GM20000 (cell line): ENCODE measurements at regions not wholly inside any gene's neighbourhood (a gene's known extent, or its start where the extent isn't known, plus 50 kb on each side); places are given as distances from the start of the nearest gene placed in this dataset.
"Not testable (repeated sequence)": the region's sequence is repeated elsewhere in the genome, so short reads cannot be mapped to it uniquely, and the experiment has no call there.

Experiments used
- DNase-seq: peaks from one replicate; pipeline ENCODE4 v3.0.0; 2012; ENCODE audit warnings: low spot score
- TF ChIP-seq, protein P1 (sequence below): IDR thresholded peaks from 2 replicates; pipeline ENCODE4 v1.5.1; 2012; ENCODE audit warnings: mild to moderate bottlenecking, control low read depth; ENCODE audit errors: extremely low read depth, missing control alignments

DNA sequence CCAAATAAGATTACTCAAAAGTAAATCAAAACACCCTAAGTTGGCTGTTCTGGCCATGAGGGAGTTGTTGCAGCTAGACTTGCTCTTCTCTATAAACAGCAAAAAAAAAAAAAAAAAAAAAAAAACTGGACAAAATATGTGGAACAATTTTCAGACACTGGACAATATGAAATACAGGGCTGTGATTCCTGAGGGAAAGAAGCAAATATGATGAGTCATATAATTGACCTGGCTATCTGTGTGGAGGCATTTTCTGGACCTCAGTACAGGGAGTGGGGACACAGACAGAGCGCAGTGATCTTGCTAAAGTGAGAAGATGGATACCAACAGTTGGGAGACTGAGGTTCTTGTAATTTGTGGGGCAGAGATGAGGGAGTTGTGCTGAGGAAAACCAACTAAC is 192.0 kb upstream of the HAND2 start:
- no peak for DNase-seq
- TF ChIP-seq, protein P1, sequence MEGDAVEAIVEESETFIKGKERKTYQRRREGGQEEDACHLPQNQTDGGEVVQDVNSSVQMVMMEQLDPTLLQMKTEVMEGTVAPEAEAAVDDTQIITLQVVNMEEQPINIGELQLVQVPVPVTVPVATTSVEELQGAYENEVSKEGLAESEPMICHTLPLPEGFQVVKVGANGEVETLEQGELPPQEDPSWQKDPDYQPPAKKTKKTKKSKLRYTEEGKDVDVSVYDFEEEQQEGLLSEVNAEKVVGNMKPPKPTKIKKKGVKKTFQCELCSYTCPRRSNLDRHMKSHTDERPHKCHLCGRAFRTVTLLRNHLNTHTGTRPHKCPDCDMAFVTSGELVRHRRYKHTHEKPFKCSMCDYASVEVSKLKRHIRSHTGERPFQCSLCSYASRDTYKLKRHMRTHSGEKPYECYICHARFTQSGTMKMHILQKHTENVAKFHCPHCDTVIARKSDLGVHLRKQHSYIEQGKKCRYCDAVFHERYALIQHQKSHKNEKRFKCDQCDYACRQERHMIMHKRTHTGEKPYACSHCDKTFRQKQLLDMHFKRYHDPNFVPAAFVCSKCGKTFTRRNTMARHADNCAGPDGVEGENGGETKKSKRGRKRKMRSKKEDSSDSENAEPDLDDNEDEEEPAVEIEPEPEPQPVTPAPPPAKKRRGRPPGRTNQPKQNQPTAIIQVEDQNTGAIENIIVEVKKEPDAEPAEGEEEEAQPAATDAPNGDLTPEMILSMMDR: no peak

- DNase-seq: not testable (repeated sequence)
Observed at GRCh38 chr4:173718504-173718903, 188.5 kb upstream of the HAND2 start.

DNA sequence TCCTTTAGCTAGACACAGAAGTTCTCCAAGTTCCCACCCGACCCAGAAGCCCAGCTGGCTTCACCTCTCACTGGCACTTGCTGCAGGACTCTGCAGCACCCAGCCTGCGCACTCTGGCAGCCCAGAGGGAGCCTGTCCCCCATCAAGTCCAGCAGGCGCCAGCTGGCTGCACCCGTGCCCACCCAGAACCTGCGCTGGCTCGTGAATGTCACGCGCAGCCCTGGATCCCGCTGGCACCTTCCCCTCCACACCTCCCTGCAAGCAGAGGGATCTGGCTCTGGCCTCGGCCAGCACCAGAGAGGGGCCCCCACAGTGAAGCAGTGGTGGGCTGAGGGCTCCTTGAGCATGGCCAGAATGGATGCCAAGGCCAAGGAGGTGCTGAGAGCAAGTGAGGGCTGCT is 187.6 kb upstream of the HAND2 start:
- DNase-seq: no peak
- TF ChIP-seq, protein P1: no peak

DNA sequence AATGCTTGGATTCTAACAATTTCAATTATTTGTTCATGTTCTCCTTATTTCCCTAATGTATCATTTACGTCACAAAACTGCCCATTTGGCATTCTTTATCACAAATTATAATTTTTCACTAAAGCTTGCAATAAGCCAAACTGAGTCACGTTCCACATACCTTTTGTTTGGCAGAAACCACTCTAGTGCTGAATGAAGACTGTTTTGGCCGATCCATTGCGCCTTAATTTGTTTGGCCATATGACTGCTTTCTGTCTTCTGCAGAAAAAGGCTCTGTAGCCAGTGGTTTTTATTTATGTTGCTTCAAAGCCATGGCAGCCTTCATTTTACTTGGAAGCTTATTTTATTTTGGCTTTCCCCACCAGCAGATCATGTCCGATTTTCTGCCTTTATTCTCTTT is 184.4 kb upstream of the HAND2 start:
- TF ChIP-seq, protein P1: no peak

DNA sequence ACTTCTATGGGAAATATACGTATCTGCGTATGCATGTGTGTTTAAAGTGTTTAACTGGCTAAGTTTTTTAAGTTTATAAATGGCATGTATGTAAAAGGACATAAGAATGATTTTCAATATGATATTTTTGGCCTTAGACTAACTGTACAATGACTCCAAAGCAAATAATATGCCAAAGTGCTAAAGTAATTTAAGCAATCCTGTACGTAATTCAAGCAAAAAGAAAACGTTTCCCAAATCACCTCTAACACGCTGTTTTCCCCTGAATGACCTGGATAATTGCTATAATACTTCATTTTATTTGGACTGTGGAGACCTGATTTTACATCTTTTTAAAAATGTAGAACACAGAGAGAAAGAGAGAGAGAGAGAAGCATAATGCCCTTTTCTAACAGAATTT is 183.0 kb upstream of the HAND2 start:
- DNase-seq: no peak
- TF ChIP-seq, protein P1: no peak

More for the DNA sequence above, 184.4 kb upstream of the HAND2 start:
- DNase-seq: no peak

DNA sequence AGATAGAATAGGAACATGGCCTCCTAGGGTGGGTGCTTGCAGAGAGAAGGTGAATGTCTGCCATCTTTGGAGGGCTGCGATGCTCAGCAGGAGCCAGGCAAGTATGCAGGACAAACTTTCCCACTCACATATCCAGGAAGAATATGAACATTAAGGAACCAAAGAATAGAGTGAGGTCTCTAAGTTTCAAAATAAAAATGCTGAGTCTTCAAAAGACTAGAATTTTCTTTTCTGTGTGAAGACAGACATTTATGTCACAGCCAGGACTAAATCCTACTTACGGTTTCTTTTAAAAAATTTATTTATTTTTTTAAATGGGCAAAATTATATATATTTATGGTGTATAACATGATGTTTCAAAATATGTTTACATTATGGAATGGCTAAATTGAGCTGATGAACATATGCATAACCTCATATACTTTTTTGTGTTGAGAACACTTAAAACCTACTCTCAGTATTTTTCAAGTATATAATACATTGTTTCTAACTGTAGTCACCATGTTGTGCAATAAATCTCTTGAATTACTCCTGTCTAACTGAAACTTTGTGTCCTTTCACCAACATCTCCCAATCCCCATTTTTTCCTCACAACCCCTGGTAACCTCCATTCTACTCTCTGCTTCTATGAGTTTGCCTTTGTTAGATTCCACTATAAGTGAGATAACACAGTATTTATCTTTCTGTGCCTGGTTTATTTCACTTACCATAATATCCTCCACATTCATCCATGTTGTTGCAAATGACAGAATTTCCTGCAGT is 177.8 kb upstream of the HAND2 start:
- TF ChIP-seq, protein P1: no peak
- no peak for DNase-seq

DNA sequence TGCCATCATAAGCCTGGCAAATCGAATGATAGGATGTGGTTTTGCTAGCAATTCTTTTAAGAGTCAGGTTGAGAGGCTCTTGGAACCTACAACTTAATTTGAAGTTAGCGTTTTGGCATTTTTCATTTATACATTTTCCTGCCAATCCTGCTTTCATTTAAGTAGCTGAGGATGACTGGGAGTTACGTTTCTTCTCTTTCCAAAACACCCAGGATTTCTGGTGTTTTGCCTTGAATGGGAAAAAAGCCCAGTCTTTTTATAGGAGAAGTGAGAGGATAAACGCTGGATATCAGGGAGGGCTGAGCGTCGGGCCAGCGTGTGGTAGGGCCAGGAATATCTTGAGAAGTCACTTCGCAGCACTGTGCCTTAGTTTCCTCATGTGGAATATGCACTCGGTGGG is 174.2 kb upstream of the HAND2 start:
- TF ChIP-seq, protein P1: no peak
- no peak for DNase-seq

DNA sequence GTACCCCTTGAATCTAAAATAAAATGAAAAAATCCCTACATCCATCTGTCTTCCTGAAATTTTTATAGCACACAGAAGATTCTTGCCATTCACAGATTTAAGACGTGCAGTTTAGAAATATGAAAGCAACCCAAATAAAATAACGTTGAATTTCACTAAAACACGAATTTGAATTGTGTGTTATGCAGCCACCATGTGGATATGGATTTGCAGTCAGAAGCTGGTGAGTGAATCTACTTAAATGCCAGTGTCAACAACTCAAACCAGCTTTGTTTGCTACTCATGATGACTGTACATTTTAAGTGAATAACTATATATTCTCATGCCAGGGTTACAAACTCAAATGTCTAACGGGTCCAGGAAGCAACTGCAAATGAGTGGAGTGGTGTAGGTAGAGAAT is 173.0 kb upstream of the HAND2 start:
- TF ChIP-seq, protein P1: no peak
- no peak for DNase-seq
